Neural cell (in vitro differentiated cells): ENCODE measurements at regions not wholly inside any gene's neighbourhood (a gene's known extent, or its start where the extent isn't known, plus 50 kb on each side); places are given as distances from the start of the nearest gene placed in this dataset.

Experiments used
- H2AFZ ChIP-seq: fragments of 200-600, 300-800 bp; sonication (generic), shearing (Covaris generic); 2 replicates; pipeline ENCODE4 v1.6.0; 2014; ENCODE audit warnings: low read depth, mild to moderate bottlenecking, antibody characterized with exemption, low read length, moderate library complexity
- H3F3A ChIP-seq: fragments of 200-600 bp; shearing (Covaris generic); 2 replicates; pipeline ENCODE4 v1.6.1; 2016; ENCODE audit warnings: mild to moderate bottlenecking, moderate library complexity, mixed read lengths, antibody characterized with exemption, low read length; ENCODE audit not compliant: insufficient read depth, poor library complexity, severe bottlenecking
- H3K27ac ChIP-seq: fragments of 200-600, 300-800 bp; sonication (generic), shearing (Covaris generic); 2 replicates; pipeline ENCODE4 v1.5.1; 2014; ENCODE audit warnings: mild to moderate bottlenecking, low read length, moderate library complexity
- H3K27me3 ChIP-seq: fragments of 300-800, 200-600 bp; sonication (generic), shearing (Covaris generic); 2 replicates; pipeline ENCODE4 v1.6.0; 2014; ENCODE audit warnings: mild to moderate bottlenecking, low read depth, low read length, moderate library complexity; ENCODE audit not compliant: insufficient read depth
- H3K36me3 ChIP-seq: fragments of 300-800, 200-600 bp; sonication (generic), shearing (Covaris generic); 2 replicates; pipeline ENCODE4 v1.5.1; 2014; ENCODE audit warnings: mild to moderate bottlenecking, antibody characterized with exemption, low read length, moderate library complexity; ENCODE audit not compliant: insufficient read depth
- H3K4me2 ChIP-seq: fragments of 300-800, 200-600 bp; sonication (generic), shearing (Covaris generic); 2 replicates; pipeline ENCODE4 v1.6.0; 2014; ENCODE audit warnings: mild to moderate bottlenecking, low read length
- H3K4me3 ChIP-seq: fragments of 300-800, 200-600 bp; sonication (generic), shearing (Covaris generic); 2 replicates; pipeline ENCODE4 v1.5.1; 2014; ENCODE audit warnings: mild to moderate bottlenecking, low read length, moderate library complexity
- H3K79me2 ChIP-seq: fragments of 200-600 bp; shearing (Covaris generic); replicated peaks from 2 replicates; pipeline ENCODE4 v1.6.0; 2014; ENCODE audit warnings: mild to moderate bottlenecking, low read length, moderate library complexity; ENCODE audit not compliant: insufficient read depth
- H3K9ac ChIP-seq: fragments of 300-800, 200-600 bp; sonication (generic), shearing (Covaris generic); 2 replicates; pipeline ENCODE4 v1.6.1; 2016; ENCODE audit warnings: mild to moderate bottlenecking, low read length, mixed read lengths
- H3K9me2 ChIP-seq: fragments of 200-600 bp; shearing (Covaris generic); 2 replicates; pipeline ENCODE4 v1.6.1; 2016; ENCODE audit warnings: mild to moderate bottlenecking, low read length, mixed read lengths; ENCODE audit not compliant: insufficient read depth
- H3K9me3 ChIP-seq: fragments of 200-600, 300-800 bp; sonication (generic), shearing (Covaris generic); 2 replicates; pipeline ENCODE4 v1.6.1; 2016; ENCODE audit warnings: mild to moderate bottlenecking, mixed run types, low read length, moderate library complexity, mixed read lengths
- H4K20me1 ChIP-seq: fragments of 200-600 bp; shearing (Covaris generic); 2 replicates; pipeline ENCODE4 v1.6.1; 2016; ENCODE audit warnings: mild to moderate bottlenecking, mixed run types; ENCODE audit not compliant: insufficient read depth
- EP300 ChIP-seq: fragments of 450-650 bp; conservative IDR thresholded peaks from 2 replicates; pipeline ENCODE4 v1.6.1; 2014; ENCODE audit warnings: antibody characterized with exemption, mild to moderate bottlenecking, moderate library complexity; ENCODE audit not compliant: poor library complexity, severe bottlenecking
- EZH2 ChIP-seq: fragments of 200-600, 300-800 bp; shearing (Covaris generic), sonication (generic); IDR thresholded peaks from 2 replicates; pipeline ENCODE4 v1.6.1; 2014; ENCODE audit warnings: antibody characterized with exemption, low read length, borderline replicate concordance, mild to moderate bottlenecking; ENCODE audit not compliant: insufficient read depth, poor library complexity, severe bottlenecking
- MXI1 ChIP-seq: fragments of 450-650 bp; conservative IDR thresholded peaks from 2 replicates; pipeline ENCODE4 v1.6.1; 2014; ENCODE audit warnings: antibody characterized with exemption, mild to moderate bottlenecking; ENCODE audit not compliant: poor library complexity, severe bottlenecking
- POLR2AphosphoS5 ChIP-seq: IDR thresholded peaks from 2 replicates; pipeline ENCODE4 v1.6.1; 2012
- RAD21 ChIP-seq: fragments of 450-650 bp; conservative IDR thresholded peaks from 2 replicates; pipeline ENCODE4 v1.6.1; 2014; ENCODE audit warnings: antibody characterized with exemption, mild to moderate bottlenecking, moderate library complexity
- SMC3 ChIP-seq: fragments of 450-650 bp; conservative IDR thresholded peaks from 2 replicates; pipeline ENCODE4 v1.6.1; 2014; ENCODE audit warnings: antibody characterized with exemption, mild to moderate bottlenecking, moderate library complexity; ENCODE audit not compliant: poor library complexity
- TAF1 ChIP-seq: IDR thresholded peaks from 2 replicates; pipeline ENCODE4 v1.6.1; 2012; ENCODE audit warnings: low read depth
- TF ChIP-seq, protein P1 (sequence below): IDR thresholded peaks from 2 replicates; pipeline ENCODE4 v1.6.1; 2012; ENCODE audit warnings: borderline replicate concordance
- TF ChIP-seq, protein P2 (sequence below): fragments of 450-650 bp; IDR thresholded peaks from 2 replicates; pipeline ENCODE4 v1.5.1; 2014; ENCODE audit warnings: antibody characterized with exemption, mild to moderate bottlenecking, moderate library complexity; ENCODE audit not compliant: poor library complexity, severe bottlenecking

DNA sequence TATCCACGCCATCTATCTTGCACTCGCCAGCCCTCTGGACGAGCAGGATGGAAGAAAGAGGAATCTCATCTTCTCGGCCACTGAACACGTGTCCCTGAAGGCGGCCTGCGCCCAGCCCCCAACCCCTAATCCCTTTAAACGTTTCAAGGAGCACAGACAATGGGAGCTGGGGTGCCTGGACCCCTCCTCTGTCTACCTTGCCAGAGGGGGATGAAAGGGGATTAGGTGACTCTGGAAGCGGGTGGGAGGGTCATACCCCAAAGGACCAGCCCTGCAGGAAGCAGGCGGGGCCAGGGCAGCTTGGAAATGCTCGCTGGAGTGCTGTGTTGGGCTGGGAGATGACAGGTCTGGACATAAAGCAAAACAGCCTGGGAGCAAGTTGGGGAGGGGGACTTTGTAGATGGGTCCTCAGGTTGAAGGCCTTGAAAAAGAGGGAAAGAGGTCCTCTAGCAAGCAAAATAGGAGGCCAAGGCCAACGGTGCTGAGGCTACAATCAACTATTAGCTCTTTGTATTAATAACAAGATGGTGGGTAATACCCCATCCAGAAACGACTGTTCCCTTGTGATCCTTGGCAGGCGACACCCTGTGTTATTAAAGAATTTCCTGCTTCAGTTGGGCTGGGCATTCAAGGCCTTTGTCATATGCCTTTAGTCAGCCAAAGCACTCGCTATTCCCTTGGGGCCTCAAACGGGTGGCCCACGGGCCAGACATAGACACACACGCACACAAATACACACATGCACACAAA, 126.5 kb upstream of the UNC5B start:
- Histone ChIP-seq H3K79me2 (no peaks in the 10 kb centered on the region), H3K9me2 (no peaks in the 10 kb centered on the region), H2AFZ (no peak overlapping the region), H4K20me1 (no peaks in the 10 kb centered on the region), H3K9ac (no peak overlapping the region), H3K4me2 (no peak overlapping the region), H3K27me3 (no peaks in the 10 kb centered on the region), H3K4me3 (no peak overlapping the region), H3K36me3 (no peaks in the 10 kb centered on the region), H3K27ac (no peak overlapping the region), H3F3A (no peaks in the 10 kb centered on the region), H3K9me3 (no peaks in the 10 kb centered on the region)
- TF ChIP-seq RAD21 (no peak), EP300 (no peak), TAF1 (no peak), MXI1 (no peak), SMC3 (no peak), POLR2AphosphoS5 (no peak), EZH2 (no peak)
- TF ChIP-seq, protein P1, sequence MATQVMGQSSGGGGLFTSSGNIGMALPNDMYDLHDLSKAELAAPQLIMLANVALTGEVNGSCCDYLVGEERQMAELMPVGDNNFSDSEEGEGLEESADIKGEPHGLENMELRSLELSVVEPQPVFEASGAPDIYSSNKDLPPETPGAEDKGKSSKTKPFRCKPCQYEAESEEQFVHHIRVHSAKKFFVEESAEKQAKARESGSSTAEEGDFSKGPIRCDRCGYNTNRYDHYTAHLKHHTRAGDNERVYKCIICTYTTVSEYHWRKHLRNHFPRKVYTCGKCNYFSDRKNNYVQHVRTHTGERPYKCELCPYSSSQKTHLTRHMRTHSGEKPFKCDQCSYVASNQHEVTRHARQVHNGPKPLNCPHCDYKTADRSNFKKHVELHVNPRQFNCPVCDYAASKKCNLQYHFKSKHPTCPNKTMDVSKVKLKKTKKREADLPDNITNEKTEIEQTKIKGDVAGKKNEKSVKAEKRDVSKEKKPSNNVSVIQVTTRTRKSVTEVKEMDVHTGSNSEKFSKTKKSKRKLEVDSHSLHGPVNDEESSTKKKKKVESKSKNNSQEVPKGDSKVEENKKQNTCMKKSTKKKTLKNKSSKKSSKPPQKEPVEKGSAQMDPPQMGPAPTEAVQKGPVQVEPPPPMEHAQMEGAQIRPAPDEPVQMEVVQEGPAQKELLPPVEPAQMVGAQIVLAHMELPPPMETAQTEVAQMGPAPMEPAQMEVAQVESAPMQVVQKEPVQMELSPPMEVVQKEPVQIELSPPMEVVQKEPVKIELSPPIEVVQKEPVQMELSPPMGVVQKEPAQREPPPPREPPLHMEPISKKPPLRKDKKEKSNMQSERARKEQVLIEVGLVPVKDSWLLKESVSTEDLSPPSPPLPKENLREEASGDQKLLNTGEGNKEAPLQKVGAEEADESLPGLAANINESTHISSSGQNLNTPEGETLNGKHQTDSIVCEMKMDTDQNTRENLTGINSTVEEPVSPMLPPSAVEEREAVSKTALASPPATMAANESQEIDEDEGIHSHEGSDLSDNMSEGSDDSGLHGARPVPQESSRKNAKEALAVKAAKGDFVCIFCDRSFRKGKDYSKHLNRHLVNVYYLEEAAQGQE = no peak
- TF ChIP-seq, protein P2, sequence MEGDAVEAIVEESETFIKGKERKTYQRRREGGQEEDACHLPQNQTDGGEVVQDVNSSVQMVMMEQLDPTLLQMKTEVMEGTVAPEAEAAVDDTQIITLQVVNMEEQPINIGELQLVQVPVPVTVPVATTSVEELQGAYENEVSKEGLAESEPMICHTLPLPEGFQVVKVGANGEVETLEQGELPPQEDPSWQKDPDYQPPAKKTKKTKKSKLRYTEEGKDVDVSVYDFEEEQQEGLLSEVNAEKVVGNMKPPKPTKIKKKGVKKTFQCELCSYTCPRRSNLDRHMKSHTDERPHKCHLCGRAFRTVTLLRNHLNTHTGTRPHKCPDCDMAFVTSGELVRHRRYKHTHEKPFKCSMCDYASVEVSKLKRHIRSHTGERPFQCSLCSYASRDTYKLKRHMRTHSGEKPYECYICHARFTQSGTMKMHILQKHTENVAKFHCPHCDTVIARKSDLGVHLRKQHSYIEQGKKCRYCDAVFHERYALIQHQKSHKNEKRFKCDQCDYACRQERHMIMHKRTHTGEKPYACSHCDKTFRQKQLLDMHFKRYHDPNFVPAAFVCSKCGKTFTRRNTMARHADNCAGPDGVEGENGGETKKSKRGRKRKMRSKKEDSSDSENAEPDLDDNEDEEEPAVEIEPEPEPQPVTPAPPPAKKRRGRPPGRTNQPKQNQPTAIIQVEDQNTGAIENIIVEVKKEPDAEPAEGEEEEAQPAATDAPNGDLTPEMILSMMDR = no peak

GRCh38 chr10:71086439-71087080, 125.8 kb upstream of the UNC5B start:
- Histone ChIP-seq H3K4me3 (no peak overlapping the region), H3K9ac (no peak overlapping the region), H3F3A (no peaks in the 10 kb centered on the region), H3K27ac (no peak overlapping the region), H4K20me1 (no peaks in the 10 kb centered on the region), H3K36me3 (no peaks in the 10 kb centered on the region), H2AFZ (no peak overlapping the region), H3K9me3 (no peaks in the 10 kb centered on the region), H3K27me3 (no peaks in the 10 kb centered on the region), H3K4me2 (no peak overlapping the region), H3K79me2 (no peaks in the 10 kb centered on the region), H3K9me2 (no peaks in the 10 kb centered on the region)
- TF ChIP-seq EZH2 = no peak
